Activated B cell treated with CpG ODN at 0.5 μM for 24 hours (primary cell): ENCODE measurements at regions not wholly inside any gene's neighbourhood (a gene's known extent, or its start where the extent isn't known, plus 50 kb on each side); places are given as distances from the start of the nearest gene placed in this dataset.

Experiments
- ATAC-seq: fragments of 200-7000 bp; cut with Tn5 transposase; one replicate; pipeline ENCODE4 v1.10.0; 2021; ENCODE audit warnings: low read depth, mild to moderate bottlenecking, moderate library complexity
- CTCF ChIA-PET: fragments of 350-600 bp; sonication (Branson Sonifier 250); formaldehyde crosslinking; loops from one replicate; lab custom pipeline; 2021; ENCODE audit warnings: antibody characterized with exemption; lab: Charles Lee
- POLR2A ChIA-PET: fragments of 350-600 bp; sonication (Branson Sonifier 250); formaldehyde crosslinking; loops from one replicate; lab custom pipeline; 2021; ENCODE audit warnings: antibody characterized with exemption; lab: Charles Lee
- DNase-seq: peaks from one replicate; pipeline ENCODE4 v3.0.0; 2022
- H3K27ac Mint-ChIP-seq: one replicate; pipeline ENCODE4 v1.8.0; 2020; ENCODE audit warnings: mixed read lengths
- H3K27me3 Mint-ChIP-seq: one replicate; pipeline ENCODE4 v1.8.0; 2021; ENCODE audit warnings: mixed read lengths
- H3K36me3 Mint-ChIP-seq: one replicate; pipeline ENCODE4 v1.8.0; 2021; ENCODE audit warnings: low read depth, mixed read lengths
- H3K4me1 Mint-ChIP-seq: one replicate; pipeline ENCODE4 v1.8.0; 2021; ENCODE audit warnings: mixed read lengths
- H3K4me3 Mint-ChIP-seq: one replicate; pipeline ENCODE4 v1.8.0; 2020; ENCODE audit warnings: mild to moderate bottlenecking, mixed read lengths
- H3K9me3 Mint-ChIP-seq: one replicate; pipeline ENCODE4 v1.8.0; 2020; ENCODE audit warnings: mixed read lengths
- intact Hi-C: fragments of 100-400 bp; cut with micrococcal nuclease; formaldehyde crosslinking; loops from one replicate; pipeline ENCODE4 v1.15.1; 2024
- TF ChIP-seq, protein P1 (sequence below): fragments of 200-600 bp; IDR thresholded peaks from one replicate; pipeline ENCODE4 v1.8.0; 2022; ENCODE audit warnings: antibody characterized with exemption, mild to moderate bottlenecking

DNA sequence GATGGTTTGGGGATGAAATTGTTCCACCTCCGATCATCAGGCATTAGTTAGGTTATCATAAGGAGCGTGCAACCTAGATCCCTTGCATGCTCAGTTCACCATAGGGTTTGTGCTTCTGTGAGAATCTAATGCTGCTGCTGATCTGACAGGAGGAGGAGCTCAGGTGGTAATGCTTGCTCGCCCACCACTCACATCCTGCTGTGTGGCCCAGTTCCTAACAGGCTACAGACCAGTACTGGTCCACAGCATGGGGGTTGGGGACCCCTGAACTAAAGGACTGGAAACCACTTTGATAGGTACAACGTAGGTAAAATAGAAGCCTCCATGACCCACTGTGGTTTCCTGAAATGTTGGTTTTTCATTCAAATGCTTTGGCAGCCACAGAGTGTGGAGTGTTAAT is 109.3 kb upstream of the PROKR2 start:
- Mint-ChIP-seq H3K4me1 (no peaks in the 10 kb centered on the region), H3K9me3 (peaks cover 5% of the 10 kb centered on the region), H3K27ac (no peak overlapping the region)

DNA sequence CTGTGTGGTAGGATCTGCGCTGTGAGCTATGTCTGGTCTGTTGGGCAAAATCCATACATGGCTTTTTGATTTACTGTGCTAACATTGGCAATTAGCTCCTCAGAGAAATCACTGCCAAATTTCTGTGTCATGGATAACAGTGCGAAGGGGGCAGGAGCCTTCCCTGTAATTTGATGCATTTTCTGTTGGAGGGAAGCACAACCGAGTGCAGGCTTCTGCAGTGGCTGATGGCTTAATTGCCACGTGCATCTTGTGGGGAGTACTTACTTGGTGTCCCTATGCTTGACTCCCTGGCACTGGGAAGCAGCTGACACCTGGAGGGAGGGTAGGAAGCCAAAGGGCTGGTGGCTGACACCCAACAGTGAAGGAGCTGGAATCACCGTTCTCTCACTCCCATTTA is 99.3 kb upstream of the PROKR2 start:
- Mint-ChIP-seq H3K27me3 (peaks cover 10% of the 10 kb centered on the region), H3K36me3 (no peaks in the 10 kb centered on the region), H3K4me3 (no peak overlapping the region), H3K9me3 (peaks cover 4% of the 10 kb centered on the region), H3K27ac (no peak overlapping the region), H3K4me1 (no peaks in the 10 kb centered on the region)
- DNase-seq (no peak), ATAC-seq (no peak)
- POLR2A ChIA-PET, result no interaction called here
- intact Hi-C loops, result no loop called here
- CTCF ChIA-PET, result no interaction called here
- TF ChIP-seq, protein P1, sequence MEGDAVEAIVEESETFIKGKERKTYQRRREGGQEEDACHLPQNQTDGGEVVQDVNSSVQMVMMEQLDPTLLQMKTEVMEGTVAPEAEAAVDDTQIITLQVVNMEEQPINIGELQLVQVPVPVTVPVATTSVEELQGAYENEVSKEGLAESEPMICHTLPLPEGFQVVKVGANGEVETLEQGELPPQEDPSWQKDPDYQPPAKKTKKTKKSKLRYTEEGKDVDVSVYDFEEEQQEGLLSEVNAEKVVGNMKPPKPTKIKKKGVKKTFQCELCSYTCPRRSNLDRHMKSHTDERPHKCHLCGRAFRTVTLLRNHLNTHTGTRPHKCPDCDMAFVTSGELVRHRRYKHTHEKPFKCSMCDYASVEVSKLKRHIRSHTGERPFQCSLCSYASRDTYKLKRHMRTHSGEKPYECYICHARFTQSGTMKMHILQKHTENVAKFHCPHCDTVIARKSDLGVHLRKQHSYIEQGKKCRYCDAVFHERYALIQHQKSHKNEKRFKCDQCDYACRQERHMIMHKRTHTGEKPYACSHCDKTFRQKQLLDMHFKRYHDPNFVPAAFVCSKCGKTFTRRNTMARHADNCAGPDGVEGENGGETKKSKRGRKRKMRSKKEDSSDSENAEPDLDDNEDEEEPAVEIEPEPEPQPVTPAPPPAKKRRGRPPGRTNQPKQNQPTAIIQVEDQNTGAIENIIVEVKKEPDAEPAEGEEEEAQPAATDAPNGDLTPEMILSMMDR, result no peak

More for the DNA sequence above, 109.3 kb upstream of the PROKR2 start:
- Mint-ChIP-seq H3K27me3 (peaks cover 19% of the 10 kb centered on the region), H3K4me3 (no peak overlapping the region), H3K36me3 (no peaks in the 10 kb centered on the region)
- ATAC-seq (no peak), DNase-seq (no peak)
- intact Hi-C loops, result no loop called here
- TF ChIP-seq, protein P1, result no peak
- ChIA-PET CTCF (no interaction called here), POLR2A (no interaction called here)

DNA sequence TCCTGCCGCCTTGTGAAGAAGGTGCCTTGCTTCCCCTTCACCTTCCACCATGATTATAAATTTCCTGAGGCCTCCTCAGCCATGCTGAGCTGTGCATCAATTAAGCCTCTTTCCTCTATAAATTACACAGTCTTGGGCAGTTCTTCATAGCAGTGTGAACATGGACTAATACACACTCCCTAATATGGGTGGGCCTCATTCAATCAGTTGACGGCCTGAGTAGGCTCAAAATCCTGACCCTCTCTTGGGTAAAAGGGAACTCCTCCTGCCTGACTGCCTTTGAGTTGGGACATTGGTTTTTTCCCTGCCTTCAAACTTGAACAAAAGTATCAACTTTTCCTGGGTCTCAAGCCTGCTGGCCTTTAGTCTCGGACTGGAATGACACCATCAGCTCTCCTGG is 96.6 kb upstream of the PROKR2 start:
- no peak for DNase-seq
- Mint-ChIP-seq H3K36me3 (no peaks in the 10 kb centered on the region), H3K4me3 (no peak overlapping the region), H3K9me3 (peaks cover 4% of the 10 kb centered on the region), H3K27ac (no peak overlapping the region), H3K27me3 (peaks cover 9% of the 10 kb centered on the region), H3K4me1 (no peaks in the 10 kb centered on the region)
- intact Hi-C loops, result no loop called here
- CTCF ChIA-PET, result no interaction called here
- no peak for ATAC-seq
- TF ChIP-seq, protein P1, result no peak
- POLR2A ChIA-PET, result no interaction called here

DNA sequence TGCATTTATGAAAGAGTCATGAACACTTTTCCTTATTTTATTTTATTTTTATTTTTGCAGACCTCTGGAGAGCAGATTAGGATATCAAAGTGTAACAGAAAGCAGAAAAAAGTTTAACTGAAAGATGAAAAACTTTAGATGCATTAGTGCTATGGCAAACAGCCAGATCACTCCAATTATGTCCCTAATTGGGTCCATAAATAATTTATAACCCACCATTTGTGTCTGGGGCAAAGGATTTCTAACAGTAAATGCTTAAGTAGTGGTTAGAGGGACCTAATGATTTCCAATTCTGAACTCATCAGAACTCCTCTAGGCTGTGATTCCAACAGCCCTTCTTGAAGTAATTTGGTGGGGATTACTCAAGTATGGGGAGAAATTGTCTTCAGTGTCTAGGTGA is 93.7 kb upstream of the PROKR2 start:
- Mint-ChIP-seq H3K27me3 (peaks cover 10% of the 10 kb centered on the region), H3K4me1 (no peaks in the 10 kb centered on the region), H3K36me3 (no peaks in the 10 kb centered on the region), H3K9me3 (peaks cover 4% of the 10 kb centered on the region), H3K4me3 (no peak overlapping the region), H3K27ac (no peak overlapping the region)
- ChIA-PET CTCF (no interaction called here), POLR2A (no interaction called here)
- intact Hi-C loops, result no loop called here
- ATAC-seq (no peak), DNase-seq (no peak)
- TF ChIP-seq, protein P1, result no peak

DNA sequence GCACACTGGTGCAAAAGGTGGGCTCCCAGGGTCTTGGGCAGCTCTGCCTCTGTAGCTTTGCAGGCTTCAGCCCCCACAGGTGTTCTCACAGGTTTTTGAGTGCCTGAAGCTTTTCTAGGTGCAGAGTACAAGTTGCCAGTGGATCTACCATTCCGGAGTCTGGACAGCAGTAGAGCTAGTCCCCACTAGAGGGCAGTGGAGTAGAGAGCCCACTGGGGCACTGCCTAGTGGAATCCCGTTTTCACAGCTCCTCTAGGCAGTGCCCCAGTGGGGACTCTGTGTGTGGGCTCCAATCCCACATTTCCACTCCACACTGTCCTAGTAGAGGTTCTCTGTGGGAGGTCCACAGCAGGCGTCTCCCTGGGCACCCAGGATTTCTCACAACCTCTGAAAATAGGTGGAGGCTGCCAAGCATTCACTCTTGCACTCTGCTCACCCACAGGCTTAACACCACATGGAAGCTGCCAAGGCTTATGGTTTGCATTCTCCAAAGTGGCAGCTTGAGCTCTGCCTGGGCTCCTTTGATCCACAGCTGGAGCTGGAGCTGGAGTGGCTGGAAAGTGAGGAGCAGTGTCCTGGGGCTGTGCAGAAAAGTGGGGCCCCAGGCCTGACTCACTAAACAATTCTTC is 86.3 kb upstream of the PROKR2 start:
- ChIA-PET POLR2A (no interaction called here), CTCF (no interaction called here)
- ATAC-seq, result no peak
- Mint-ChIP-seq H3K9me3 (peaks cover 9% of the 10 kb centered on the region), H3K4me3 (no peak overlapping the region), H3K36me3 (no peaks in the 10 kb centered on the region), H3K4me1 (no peaks in the 10 kb centered on the region), H3K27ac (no peak overlapping the region), H3K27me3 (peaks cover 7% of the 10 kb centered on the region)
- DNase-seq, result no peak
- intact Hi-C loops, result no loop called here
- TF ChIP-seq, protein P1, result no peak
